ENCODE measurements at regions not wholly inside any gene's neighbourhood (a gene's known extent, or its start where the extent isn't known, plus 50 kb on each side); places are given as distances from the start of the nearest gene placed in this dataset.
"Not testable (repeated sequence)": the region's sequence is repeated elsewhere in the genome, so short reads cannot be mapped to it uniquely, and the experiment has no call there.

GRCh38 chr1:101407505-101408211 lies 170.8 kb downstream of the S1PR1 start:
- Mint-ChIP-seq H3K4me3 (no peak overlapping the region), H3K36me3 (no peaks in the 10 kb centered on the region), H3K4me1 (ENCODE audit: low read depth) (peaks cover 5% of the 10 kb centered on the region)

GRCh38 chr1:101408212-101409042 lies 171.6 kb downstream of the S1PR1 start:
- peaks cover 3% of the 10 kb centered on the region for H3K27me3 Mint-ChIP-seq
- no peak overlapping the region for H3K27ac Mint-ChIP-seq
- H3K4me3 Mint-ChIP-seq = no peak overlapping the region
- H3K36me3 Mint-ChIP-seq = no peaks in the 10 kb centered on the region
- H3K4me1 Mint-ChIP-seq (ENCODE audit: low read depth) = peaks cover 5% of the 10 kb centered on the region
- no peaks in the 10 kb centered on the region for H3K9me3 Mint-ChIP-seq (ENCODE audit: low read depth)

More at GRCh38 chr1:101407505-101408211, 170.8 kb downstream of the S1PR1 start:
- Mint-ChIP-seq H3K9me3 (ENCODE audit: low read depth) (no peaks in the 10 kb centered on the region), H3K27ac (no peak overlapping the region), H3K27me3 (peaks cover 3% of the 10 kb centered on the region)

- Mint-ChIP-seq H3K27ac (no peak overlapping the region), H3K9me3 (ENCODE audit: low read depth) (no peaks in the 10 kb centered on the region), H3K4me3 (no peak overlapping the region), H3K4me1 (ENCODE audit: low read depth) (peaks cover 5% of the 10 kb centered on the region), H3K27me3 (peaks cover 3% of the 10 kb centered on the region), H3K36me3 (peaks cover 3% of the 10 kb centered on the region)
Measured at GRCh38 chr1:101409102-101409501, 172.3 kb downstream of the S1PR1 start.

- Mint-ChIP-seq H3K9me3 (ENCODE audit: low read depth) (no peaks in the 10 kb centered on the region), H3K36me3 (peaks cover 3% of the 10 kb centered on the region), H3K27ac (no peak overlapping the region), H3K27me3 (peaks cover 3% of the 10 kb centered on the region), H3K4me3 (no peak overlapping the region), H3K4me1 (ENCODE audit: low read depth) (peaks cover 5% of the 10 kb centered on the region)
Measured at GRCh38 chr1:101410048-101410878, 173.4 kb downstream of the S1PR1 start.

- Mint-ChIP-seq H3K9me3 (ENCODE audit: low read depth) (peaks cover 4% of the 10 kb centered on the region), H3K27me3 (no peaks in the 10 kb centered on the region), H3K27ac (no peak overlapping the region), H3K36me3 (peaks cover 6% of the 10 kb centered on the region), H3K4me1 (ENCODE audit: low read depth) (no peaks in the 10 kb centered on the region), H3K4me3 (no peak overlapping the region)
Measured at GRCh38 chr1:101420406-101420805, 183.6 kb downstream of the S1PR1 start.

- H3K27me3 Mint-ChIP-seq; H3K27ac Mint-ChIP-seq; H3K4me3 Mint-ChIP-seq; H3K4me1 Mint-ChIP-seq (ENCODE audit: low read depth): not testable (repeated sequence)
- Mint-ChIP-seq H3K36me3 (peaks cover 13% of the 10 kb centered on the region), H3K9me3 (ENCODE audit: low read depth) (peaks cover 13% of the 10 kb centered on the region)
Measured at GRCh38 chr1:101428083-101428482, 191.3 kb downstream of the S1PR1 start.

GRCh38 chr1:101428562-101428961 lies 191.7 kb downstream of the S1PR1 start:
- peaks cover 12% of the 10 kb centered on the region for H3K36me3 Mint-ChIP-seq

GRCh38 chr1:101431956-101432510 lies 195.2 kb downstream of the S1PR1 start:
- no peak overlapping the region for H3K27ac Mint-ChIP-seq
- H3K4me1 Mint-ChIP-seq (ENCODE audit: low read depth) = no peaks in the 10 kb centered on the region
- no peak overlapping the region for H3K4me3 Mint-ChIP-seq
- peaks cover 1% of the 10 kb centered on the region for H3K27me3 Mint-ChIP-seq
- H3K36me3 Mint-ChIP-seq = peaks cover 11% of the 10 kb centered on the region
- H3K9me3 Mint-ChIP-seq (ENCODE audit: low read depth) = peaks cover 9% of the 10 kb centered on the region

More at GRCh38 chr1:101428562-101428961, 191.7 kb downstream of the S1PR1 start:
- peaks cover 1% of the 10 kb centered on the region for H3K27me3 Mint-ChIP-seq
- H3K4me3 Mint-ChIP-seq = no peak overlapping the region
- no peaks in the 10 kb centered on the region for H3K4me1 Mint-ChIP-seq (ENCODE audit: low read depth)
- no peak overlapping the region for H3K27ac Mint-ChIP-seq
- H3K9me3 Mint-ChIP-seq (ENCODE audit: low read depth) = peaks cover 13% of the 10 kb centered on the region

GRCh38 chr1:101435831-101436511 lies 199.2 kb downstream of the S1PR1 start:
- Mint-ChIP-seq H3K4me3 (no peak overlapping the region), H3K36me3 (peaks cover 5% of the 10 kb centered on the region), H3K4me1 (ENCODE audit: low read depth) (no peaks in the 10 kb centered on the region), H3K27ac (no peak overlapping the region), H3K27me3 (peaks cover 3% of the 10 kb centered on the region), H3K9me3 (ENCODE audit: low read depth) (no peaks in the 10 kb centered on the region)

- H3K36me3 Mint-ChIP-seq = peaks cover 5% of the 10 kb centered on the region
- no peak overlapping the region for H3K4me3 Mint-ChIP-seq
- peaks cover 5% of the 10 kb centered on the region for H3K27me3 Mint-ChIP-seq
- no peaks in the 10 kb centered on the region for H3K9me3 Mint-ChIP-seq (ENCODE audit: low read depth)
- H3K27ac Mint-ChIP-seq = no peak overlapping the region
- H3K4me1 Mint-ChIP-seq (ENCODE audit: low read depth) = no peaks in the 10 kb centered on the region
Measured at GRCh38 chr1:101437800-101438199, 201.0 kb downstream of the S1PR1 start.

GRCh38 chr1:101438359-101438758 lies 201.5 kb downstream of the S1PR1 start:
- peaks cover 3% of the 10 kb centered on the region for H3K36me3 Mint-ChIP-seq
- no peaks in the 10 kb centered on the region for H3K9me3 Mint-ChIP-seq (ENCODE audit: low read depth)
- H3K27ac Mint-ChIP-seq = no peak overlapping the region
- no peak overlapping the region for H3K4me3 Mint-ChIP-seq
- H3K27me3 Mint-ChIP-seq = peaks cover 4% of the 10 kb centered on the region
- H3K4me1 Mint-ChIP-seq (ENCODE audit: low read depth) = no peaks in the 10 kb centered on the region

- Mint-ChIP-seq H3K27me3 (peaks cover 4% of the 10 kb centered on the region), H3K36me3 (no peaks in the 10 kb centered on the region)
Measured at GRCh38 chr1:101440485-101440884, 203.7 kb downstream of the S1PR1 start.

GRCh38 chr1:101444381-101444780 lies 207.6 kb downstream of the S1PR1 start:
- Mint-ChIP-seq H3K27me3 (peaks cover 9% of the 10 kb centered on the region), H3K27ac (no peak overlapping the region), H3K36me3 (peaks cover 2% of the 10 kb centered on the region), H3K4me3 (no peak overlapping the region), H3K4me1 (ENCODE audit: low read depth) (no peaks in the 10 kb centered on the region), H3K9me3 (ENCODE audit: low read depth) (no peaks in the 10 kb centered on the region)

More at GRCh38 chr1:101440485-101440884, 203.7 kb downstream of the S1PR1 start:
- Mint-ChIP-seq H3K4me3 (no peak overlapping the region), H3K4me1 (ENCODE audit: low read depth) (no peaks in the 10 kb centered on the region), H3K27ac (no peak overlapping the region), H3K9me3 (ENCODE audit: low read depth) (no peaks in the 10 kb centered on the region)

Data from activated naive CD8-positive, alpha-beta T cell (primary cell).